ENCODE measurements at regions not wholly inside any gene's neighbourhood (a gene's known extent, or its start where the extent isn't known, plus 50 kb on each side); places are given as distances from the start of the nearest gene placed in this dataset.
"Not testable (repeated sequence)": the region's sequence is repeated elsewhere in the genome, so short reads cannot be mapped to it uniquely, and the experiment has no call there.

DNA sequence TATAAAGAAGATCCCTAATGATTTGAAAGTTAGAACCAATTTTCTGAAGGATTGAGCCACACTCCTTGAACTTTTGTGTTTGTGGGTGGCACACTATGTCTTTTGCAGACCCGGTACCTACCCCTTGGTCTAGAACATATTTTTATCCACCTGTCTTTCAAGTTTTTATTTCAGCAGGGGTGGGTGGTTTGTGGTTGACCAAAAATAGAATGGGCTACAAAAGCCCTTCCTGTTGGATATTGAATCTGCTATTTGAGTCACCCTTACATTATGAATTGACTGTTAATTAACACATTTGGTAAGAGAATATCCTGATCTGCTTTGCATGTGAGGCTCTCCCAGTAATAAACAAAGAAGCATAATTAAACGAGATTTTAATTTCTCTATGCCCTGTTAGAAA, 401.2 kb downstream of the POTEH start:
- ATAC-seq; H3K9me2 ChIP-seq (ENCODE audit: insufficient read depth); H3K27me3 ChIP-seq (ENCODE audit: insufficient read depth, low read length); H3K4me3 ChIP-seq (replicated peaks in 1 of 2; ENCODE audit: low read depth in 1 of 2, low read length in 2 of 2); H3K4me1 ChIP-seq (ENCODE audit: control insufficient read depth in 1 of 2, insufficient read depth in 2 of 2, low read length in 2 of 2); RAD21 ChIA-PET (ENCODE audit: low non-redundant PET in 1 of 2, low total read pairs in 2 of 2, uncharacterized antibody in 2 of 2, unreplicated experiment in 2 of 2); BruUV-seq (replicated peaks); H3K9ac ChIP-seq (ENCODE audit: low read length); intact Hi-C loops (cut with micrococcal nuclease); H3K4me2 ChIP-seq (ENCODE audit: low read length); H4K20me1 ChIP-seq (ENCODE audit: insufficient read depth); CTCF ChIA-PET; H3K27ac ChIP-seq (ENCODE audit: low read depth, low read length); H3K79me2 ChIP-seq (ENCODE audit: insufficient read depth, low read length); POLR2A ChIA-PET; H3K9me3 ChIP-seq (ENCODE audit: control insufficient read depth in 1 of 2, insufficient read depth in 1 of 2, low read depth in 1 of 2, low read length in 2 of 2); H2AFZ ChIP-seq (ENCODE audit: low read depth, low read length, poor library complexity, severe bottlenecking); H3K36me3 ChIP-seq (ENCODE audit: control insufficient read depth in 1 of 2, insufficient read depth in 2 of 2, low read length in 2 of 2); DNase-seq (ENCODE audit: low read depth, low spot score): not testable (repeated sequence)

DNA sequence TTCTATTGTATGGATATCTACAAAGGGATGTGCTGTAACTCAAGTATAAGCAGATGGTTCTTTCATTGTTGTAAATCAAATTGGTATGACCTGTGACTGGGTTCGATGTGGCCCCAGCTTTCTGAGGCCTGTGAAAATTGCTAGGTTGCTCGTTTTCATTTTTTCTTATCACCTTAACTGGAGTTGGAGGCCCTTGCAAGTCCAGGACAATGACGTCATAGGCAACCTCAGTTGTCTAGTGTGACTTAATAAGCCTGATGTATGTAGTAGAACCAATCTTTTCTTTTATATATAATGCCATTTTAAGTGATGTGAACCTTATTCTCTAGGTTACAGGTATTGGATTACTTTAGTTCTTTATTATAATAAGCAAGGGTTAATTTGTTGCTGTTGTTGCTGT, 415.3 kb downstream of the POTEH start:
- DNase-seq (ENCODE audit: low read depth, low spot score); H4K20me1 ChIP-seq (ENCODE audit: insufficient read depth); CTCF ChIA-PET; H3K4me3 ChIP-seq (replicated peaks in 1 of 2; ENCODE audit: low read depth in 1 of 2, low read length in 2 of 2); H3K36me3 ChIP-seq (ENCODE audit: control insufficient read depth in 1 of 2, insufficient read depth in 2 of 2, low read length in 2 of 2); H3K27me3 ChIP-seq (ENCODE audit: insufficient read depth, low read length); H2AFZ ChIP-seq (ENCODE audit: low read depth, low read length, poor library complexity, severe bottlenecking); POLR2A ChIA-PET; intact Hi-C loops (cut with micrococcal nuclease); H3K4me2 ChIP-seq (ENCODE audit: low read length); H3K9me2 ChIP-seq (ENCODE audit: insufficient read depth); RAD21 ChIA-PET (ENCODE audit: low non-redundant PET in 1 of 2, low total read pairs in 2 of 2, uncharacterized antibody in 2 of 2, unreplicated experiment in 2 of 2); H3K4me1 ChIP-seq (ENCODE audit: control insufficient read depth in 1 of 2, insufficient read depth in 2 of 2, low read length in 2 of 2); H3K9ac ChIP-seq (ENCODE audit: low read length); H3K27ac ChIP-seq (ENCODE audit: low read depth, low read length); ATAC-seq; H3K9me3 ChIP-seq (ENCODE audit: control insufficient read depth in 1 of 2, insufficient read depth in 1 of 2, low read depth in 1 of 2, low read length in 2 of 2); H3K79me2 ChIP-seq (ENCODE audit: insufficient read depth, low read length); BruUV-seq (replicated peaks): not testable (repeated sequence)

DNA sequence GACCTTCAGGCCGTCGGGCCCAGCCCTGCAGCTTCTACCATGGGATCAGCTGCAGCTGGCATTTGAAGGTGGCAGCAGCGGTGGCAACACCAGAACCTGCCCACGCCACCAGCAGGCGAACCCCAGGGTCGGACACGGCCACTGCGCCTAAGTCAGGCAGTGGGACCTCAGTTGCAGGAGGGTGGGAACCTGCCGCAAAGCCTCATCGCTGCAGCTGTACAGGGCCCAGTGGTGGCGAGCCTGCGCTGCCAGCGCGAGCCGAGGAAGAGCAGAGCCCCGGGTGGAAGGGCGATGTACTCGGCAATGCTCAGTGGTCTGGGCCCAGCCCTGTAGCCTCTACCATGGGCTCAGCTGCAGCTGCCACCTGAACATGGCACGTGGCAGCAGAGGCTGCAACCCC, 441.6 kb downstream of the POTEH start:
- intact Hi-C loops (cut with micrococcal nuclease); DNase-seq (ENCODE audit: low read depth, low spot score): not testable (repeated sequence)

More for the DNA sequence above, 441.6 kb downstream of the POTEH start:
- H3K9ac ChIP-seq (ENCODE audit: low read length); H3K9me2 ChIP-seq (ENCODE audit: insufficient read depth); H3K4me3 ChIP-seq (replicated peaks in 1 of 2; ENCODE audit: low read depth in 1 of 2, low read length in 2 of 2); H3K27me3 ChIP-seq (ENCODE audit: insufficient read depth, low read length); H2AFZ ChIP-seq (ENCODE audit: low read depth, low read length, poor library complexity, severe bottlenecking); H3K4me1 ChIP-seq (ENCODE audit: control insufficient read depth in 1 of 2, insufficient read depth in 2 of 2, low read length in 2 of 2); ATAC-seq; H3K79me2 ChIP-seq (ENCODE audit: insufficient read depth, low read length); CTCF ChIA-PET; BruUV-seq (replicated peaks); H3K9me3 ChIP-seq (ENCODE audit: control insufficient read depth in 1 of 2, insufficient read depth in 1 of 2, low read depth in 1 of 2, low read length in 2 of 2); POLR2A ChIA-PET; H3K27ac ChIP-seq (ENCODE audit: low read depth, low read length); RAD21 ChIA-PET (ENCODE audit: low non-redundant PET in 1 of 2, low total read pairs in 2 of 2, uncharacterized antibody in 2 of 2, unreplicated experiment in 2 of 2); H3K4me2 ChIP-seq (ENCODE audit: low read length); H3K36me3 ChIP-seq (ENCODE audit: control insufficient read depth in 1 of 2, insufficient read depth in 2 of 2, low read length in 2 of 2); H4K20me1 ChIP-seq (ENCODE audit: insufficient read depth): not testable (repeated sequence)

Data from HCT116 (cell line).